ENCODE measurements at regions not wholly inside any gene's neighbourhood (a gene's known extent, or its start where the extent isn't known, plus 50 kb on each side); places are given as distances from the start of the nearest gene placed in this dataset.

DNA sequence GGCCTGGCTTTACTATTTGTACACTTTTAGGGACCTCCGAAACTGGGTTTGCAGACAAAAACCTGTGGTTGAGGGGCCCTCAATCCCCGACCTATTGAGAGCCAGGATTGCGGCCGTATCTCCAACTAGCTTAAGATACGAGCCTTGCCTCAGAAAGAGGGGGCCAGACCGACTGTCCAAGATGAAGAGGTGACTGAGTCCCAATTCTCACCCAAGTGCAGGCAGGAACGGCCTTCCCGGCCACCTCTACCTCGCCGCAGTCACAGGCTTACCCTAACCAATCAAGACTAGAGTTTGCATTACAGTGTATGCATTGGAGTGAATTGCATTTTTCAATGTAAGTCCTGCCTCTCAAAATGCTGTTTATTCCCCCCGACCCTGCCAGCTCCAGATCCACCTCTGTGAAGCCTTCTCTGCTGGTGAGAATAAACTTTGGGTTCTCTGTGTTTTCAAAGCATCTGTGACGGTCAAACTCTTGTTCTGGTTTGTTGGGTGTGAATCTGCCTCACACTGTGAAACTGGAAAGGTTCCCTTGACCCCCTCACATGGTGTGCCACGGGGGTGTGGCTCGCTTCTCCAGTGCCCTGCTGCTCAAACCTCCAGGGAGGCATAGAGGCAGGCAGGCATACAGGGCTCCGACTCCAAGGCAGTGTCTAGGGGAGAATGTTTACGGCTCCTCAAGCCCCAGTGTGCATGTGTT lies 62.2 kb upstream of the WLS start:
- Histone ChIP-seq H3K4me3 (no peak overlapping the region), H3K27ac (replicated peaks) (no peak overlapping the region), H3K4me1 (peaks cover 27% of the 10 kb centered on the region), H3K27me3 (ENCODE audit: low read depth) (no peaks in the 10 kb centered on the region), H3K9me3 (replicated peaks) (no peaks in the 10 kb centered on the region), H3K36me3 (no peaks in the 10 kb centered on the region)
- no peak for TF ChIP-seq CTCF (IDR thresholded peaks at IDR 0.05; ENCODE audit: borderline replicate concordance)
- intact Hi-C loops (cut with micrococcal nuclease): no loop called here
- DNase-seq: no peak

- H3K4me3 ChIP-seq: peak overlapping the region; percentile 34
- DNase-seq: peak; percentile 16
- peaks cover 27% of the 10 kb centered on the region for H3K4me1 ChIP-seq
- peak overlapping the region; percentile 38 for H3K27ac ChIP-seq (replicated peaks)
- no peak for TF ChIP-seq CTCF (IDR thresholded peaks at IDR 0.05; ENCODE audit: borderline replicate concordance)
- intact Hi-C loops (cut with micrococcal nuclease): no loop called here
- H3K36me3 ChIP-seq: no peaks in the 10 kb centered on the region
- no peaks in the 10 kb centered on the region for H3K27me3 ChIP-seq (ENCODE audit: low read depth)
- no peaks in the 10 kb centered on the region for H3K9me3 ChIP-seq (replicated peaks)
Measured at GRCh38 chr1:68293609-68294366, 61.5 kb upstream of the WLS start.

- Histone ChIP-seq H3K4me1 (peaks cover 27% of the 10 kb centered on the region), H3K4me3 (no peak overlapping the region), H3K36me3 (no peaks in the 10 kb centered on the region), H3K27ac (replicated peaks) (peak overlapping the region; percentile 38), H3K9me3 (replicated peaks) (no peaks in the 10 kb centered on the region), H3K27me3 (ENCODE audit: low read depth) (no peaks in the 10 kb centered on the region)
- DNase-seq: no peak
- intact Hi-C loops (cut with micrococcal nuclease): no loop called here
- no peak for TF ChIP-seq CTCF (IDR thresholded peaks at IDR 0.05; ENCODE audit: borderline replicate concordance)
Measured at GRCh38 chr1:68293122-68293521, 60.8 kb upstream of the WLS start.

- Histone ChIP-seq H3K27me3 (ENCODE audit: low read depth) (no peaks in the 10 kb centered on the region), H3K36me3 (no peaks in the 10 kb centered on the region), H3K9me3 (replicated peaks) (no peaks in the 10 kb centered on the region), H3K27ac (replicated peaks) (peak overlapping the region; percentile 6), H3K4me1 (peaks cover 27% of the 10 kb centered on the region), H3K4me3 (no peak overlapping the region)
- no peak for DNase-seq
- no peak for TF ChIP-seq CTCF (IDR thresholded peaks at IDR 0.05; ENCODE audit: borderline replicate concordance)
- intact Hi-C loops (cut with micrococcal nuclease): no loop called here
Measured at GRCh38 chr1:68291688-68292384, 59.5 kb upstream of the WLS start.

DNA sequence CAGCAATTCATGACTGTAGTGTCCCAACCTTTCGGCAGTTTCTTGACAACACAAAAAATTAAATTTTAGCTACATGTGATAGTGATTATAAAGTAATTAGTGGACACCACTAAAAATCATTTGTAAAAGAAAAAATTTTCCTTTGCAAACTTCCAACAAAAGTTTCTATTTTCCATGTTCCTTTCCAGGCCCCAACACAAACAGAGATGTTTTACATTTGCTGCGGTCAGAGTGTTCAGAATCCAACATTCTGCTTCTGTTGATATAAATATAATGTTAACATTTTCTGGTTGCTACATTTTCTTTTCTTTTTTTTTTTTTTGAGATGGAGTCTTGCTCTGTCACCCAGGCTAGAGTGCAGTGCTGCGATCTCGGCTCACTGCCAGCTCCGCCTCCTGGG lies 54.9 kb upstream of the WLS start:
- Histone ChIP-seq H3K9me3 (replicated peaks) (no peaks in the 10 kb centered on the region), H3K36me3 (no peaks in the 10 kb centered on the region), H3K4me1 (peaks cover 10% of the 10 kb centered on the region), H3K27ac (replicated peaks) (no peak overlapping the region), H3K4me3 (no peak overlapping the region), H3K27me3 (ENCODE audit: low read depth) (no peaks in the 10 kb centered on the region)
- intact Hi-C loops (cut with micrococcal nuclease): no loop called here
- no peak for DNase-seq
- no peak for TF ChIP-seq CTCF (IDR thresholded peaks at IDR 0.05; ENCODE audit: borderline replicate concordance)

Measured in left ventricle myocardium inferior (tissue), 1 donor.